NB4 (cell line): ENCODE measurements at regions not wholly inside any gene's neighbourhood (a gene's known extent, or its start where the extent isn't known, plus 50 kb on each side); places are given as distances from the start of the nearest gene placed in this dataset.

Experiments
- DNase-seq: peaks from one replicate; pipeline ENCODE4 v3.0.0; 2010; ENCODE audit warnings: low read depth
- H3K4me3 ChIP-seq: one replicate; pipeline ENCODE4 v1.5.1; 2011; ENCODE audit warnings: mild to moderate bottlenecking, low read depth, low read length, moderate library complexity
- CTCF ChIP-seq: IDR thresholded peaks from one replicate; pipeline ENCODE4 v1.5.1; 2012; ENCODE audit warnings: low read depth, low read length
- MYC ChIP-seq: IDR thresholded peaks from 2 replicates; pipeline ENCODE4 v1.6.1; 2011; ENCODE audit warnings: low read depth, low read length
- POLR2A ChIP-seq: IDR thresholded peaks from 2 replicates; pipeline ENCODE4 v1.6.1; 2011; ENCODE audit warnings: mild to moderate bottlenecking; ENCODE audit not compliant: insufficient read length; ENCODE audit errors: extremely low read depth
- TF ChIP-seq, protein P1 (sequence below): IDR thresholded peaks from 2 replicates; pipeline ENCODE4 v1.6.1; 2011; ENCODE audit warnings: low read depth, low read length

- no peak for TF ChIP-seq POLR2A
- no peak for TF ChIP-seq CTCF
- TF ChIP-seq, protein P1, sequence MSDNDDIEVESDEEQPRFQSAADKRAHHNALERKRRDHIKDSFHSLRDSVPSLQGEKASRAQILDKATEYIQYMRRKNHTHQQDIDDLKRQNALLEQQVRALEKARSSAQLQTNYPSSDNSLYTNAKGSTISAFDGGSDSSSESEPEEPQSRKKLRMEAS: no peak
- no peak overlapping the region for H3K4me3 ChIP-seq
- DNase-seq: no peak
Measured at GRCh38 chr7:117990834-117991233, 117.6 kb upstream of the CTTNBP2 start.

DNA sequence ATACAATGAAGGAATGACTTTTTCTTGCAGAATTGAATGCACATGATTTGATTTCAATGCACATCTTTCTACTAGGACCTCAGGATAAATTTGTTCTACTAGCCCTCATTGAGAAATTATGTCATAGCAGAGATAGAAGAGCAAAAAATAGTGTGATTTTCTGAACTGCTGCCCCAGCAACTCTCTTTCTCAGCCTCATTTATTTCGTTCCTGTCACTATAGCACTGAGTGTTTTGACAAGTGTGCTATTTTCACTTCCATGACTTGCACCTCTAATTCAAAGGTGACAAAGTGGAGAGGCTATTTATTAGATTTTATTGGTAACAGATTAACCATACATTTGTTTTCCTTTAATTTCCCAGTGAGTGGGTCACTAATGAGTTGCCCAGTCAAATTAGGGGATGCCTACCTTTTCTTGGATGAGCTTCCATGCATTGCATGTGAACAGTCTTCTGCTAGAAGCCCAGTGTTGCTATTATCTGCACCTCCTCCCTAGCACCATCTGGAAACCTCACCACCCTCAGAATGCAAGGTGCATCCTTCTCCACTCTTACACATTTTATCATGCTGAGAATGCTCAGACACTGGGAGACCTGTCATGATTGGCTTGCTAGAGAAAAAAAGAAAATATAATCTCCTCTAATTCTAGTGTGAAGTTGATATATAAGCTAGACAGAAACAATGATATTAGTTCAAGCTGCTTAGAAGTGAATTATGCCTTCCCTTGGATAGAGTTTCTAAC lies 119.6 kb upstream of the CTTNBP2 start:
- TF ChIP-seq POLR2A (no peak), MYC (no peak), CTCF (no peak)
- TF ChIP-seq, protein P1: no peak
- H3K4me3 ChIP-seq: no peak overlapping the region
- no peak for DNase-seq

DNA sequence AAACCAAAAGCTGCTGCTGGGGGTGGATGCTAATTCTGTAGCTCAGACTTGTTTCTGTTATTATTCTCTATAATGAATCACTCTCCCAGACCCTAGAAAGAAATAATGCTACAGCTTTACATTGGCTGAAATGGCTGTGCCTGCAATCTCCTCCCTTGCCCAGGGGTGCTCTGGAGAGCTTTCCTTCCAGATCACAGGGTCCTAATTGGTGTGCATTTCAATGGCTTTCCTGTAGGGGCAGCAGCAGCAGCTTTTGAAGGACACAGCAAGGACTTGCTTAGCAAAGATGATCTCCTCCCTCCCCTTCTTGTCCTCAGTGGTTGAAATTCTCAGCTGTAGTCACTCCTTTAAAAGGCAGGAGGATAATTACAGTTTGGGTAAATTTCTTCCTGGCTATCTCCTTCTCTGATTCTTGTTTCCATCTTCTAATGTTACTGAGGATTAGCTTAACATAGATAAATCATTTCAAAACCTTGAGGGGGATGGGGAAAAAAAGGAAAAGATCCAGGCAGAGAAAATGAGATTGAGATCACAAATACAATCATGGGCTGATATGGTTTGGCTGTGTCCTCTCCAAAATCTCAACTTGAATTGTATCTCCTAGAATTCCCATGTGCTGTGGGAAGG lies 120.2 kb upstream of the CTTNBP2 start:
- H3K4me3 ChIP-seq: no peak overlapping the region
- TF ChIP-seq, protein P1: no peak
- TF ChIP-seq CTCF: peak; percentile 72
- peak; percentile 57 for DNase-seq

DNA sequence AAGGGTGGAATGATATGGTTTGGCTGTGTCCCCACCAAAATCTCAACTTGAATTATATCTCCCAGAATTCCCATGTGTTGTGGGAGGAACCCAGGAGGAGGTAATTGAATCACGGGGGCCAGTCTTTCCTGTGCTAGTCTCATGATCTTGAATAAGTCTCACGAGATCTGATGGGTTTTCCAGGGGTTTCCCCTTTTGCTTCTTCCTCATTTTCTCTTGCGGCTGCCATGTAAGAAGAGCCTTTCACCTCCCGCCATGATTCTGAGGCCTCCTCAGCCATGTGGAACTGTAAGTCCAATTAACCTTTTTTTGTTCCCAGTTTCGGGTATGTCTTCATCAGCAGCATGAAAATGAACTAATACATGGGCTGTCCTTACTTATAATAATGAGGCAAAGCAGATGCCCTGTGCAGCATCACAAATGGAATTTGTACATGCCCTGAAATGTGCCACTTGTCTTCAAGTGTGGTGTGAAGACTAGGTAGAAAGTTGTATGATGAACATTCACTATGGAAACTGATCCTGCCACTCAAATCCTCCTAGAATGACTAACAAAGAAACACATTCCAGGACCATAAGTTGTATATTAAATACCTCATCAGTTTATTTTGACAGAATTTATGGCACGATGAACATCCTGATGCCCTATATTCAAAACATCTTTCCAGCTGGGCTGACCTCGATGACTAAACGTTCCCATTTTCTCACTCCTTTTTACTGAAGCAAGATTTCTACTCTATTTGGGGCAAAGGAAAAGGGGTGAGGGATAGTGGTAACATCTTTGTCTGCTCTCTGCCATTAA lies 122.8 kb upstream of the CTTNBP2 start:
- DNase-seq: no peak

GRCh38 chr7:117997862-117998825 lies 124.9 kb upstream of the CTTNBP2 start:
- DNase-seq: no peak
- H3K4me3 ChIP-seq: no peak overlapping the region
- TF ChIP-seq POLR2A (no peak), CTCF (no peak), MYC (no peak)
- TF ChIP-seq, protein P1: no peak

More for the DNA sequence above, 122.8 kb upstream of the CTTNBP2 start:
- no peak for TF ChIP-seq POLR2A
- no peak overlapping the region for H3K4me3 ChIP-seq
